Activated CD8-positive, alpha-beta T cell treated with anti-CD3 and anti-CD28 coated beads for 36 hours (primary cell): ENCODE measurements at regions not wholly inside any gene's neighbourhood (a gene's known extent, or its start where the extent isn't known, plus 50 kb on each side); places are given as distances from the start of the nearest gene placed in this dataset.

ENCODE experiments used
- ATAC-seq: fragments of 200-7000 bp; cut with Tn5 transposase; one replicate; pipeline ENCODE4 v1.10.0; 2021; ENCODE audit warnings: mild to moderate bottlenecking, moderate library complexity
- CTCF ChIA-PET: fragments of 350-600 bp; sonication (Branson Sonifier 250); formaldehyde crosslinking; loops from one replicate; lab custom pipeline; 2021; ENCODE audit warnings: antibody characterized with exemption; lab: Charles Lee
- POLR2A ChIA-PET: fragments of 350-600 bp; sonication (Branson Sonifier 250); formaldehyde crosslinking; loops from one replicate; lab custom pipeline; 2021; ENCODE audit warnings: antibody characterized with exemption; lab: Charles Lee
- DNase-seq: peaks from one replicate; pipeline ENCODE4 v3.0.0-alpha.2; 2020
- H3K27ac Mint-ChIP-seq: one replicate; pipeline ENCODE4 v1.8.0; 2021; ENCODE audit warnings: mild to moderate bottlenecking, mixed read lengths
- H3K27me3 Mint-ChIP-seq: one replicate; pipeline ENCODE4 v1.8.0; 2021; ENCODE audit warnings: mixed read lengths
- H3K36me3 Mint-ChIP-seq: one replicate; pipeline ENCODE4 v1.8.0; 2021; ENCODE audit warnings: low read depth, mixed read lengths
- H3K4me1 Mint-ChIP-seq: one replicate; pipeline ENCODE4 v1.8.0; 2021; ENCODE audit warnings: low read depth, mixed read lengths
- H3K4me3 Mint-ChIP-seq: one replicate; pipeline ENCODE4 v1.8.0; 2021; ENCODE audit warnings: mild to moderate bottlenecking, moderate library complexity, mixed read lengths
- H3K9me3 Mint-ChIP-seq: one replicate; pipeline ENCODE4 v1.8.0; 2021; ENCODE audit warnings: mixed read lengths
- intact Hi-C: fragments of 100-400 bp; cut with micrococcal nuclease; formaldehyde crosslinking; loops from one replicate; pipeline ENCODE4 v1.10.0; 2022
- TF ChIP-seq, protein P1 (sequence below): fragments of 200-600 bp; IDR thresholded peaks from one replicate; pipeline ENCODE4 v1.8.0; 2022; ENCODE audit warnings: antibody characterized with exemption, mild to moderate bottlenecking

GRCh38 chr5:75002271-75002670 is 50.1 kb downstream of the GCNT4 start:
- TF ChIP-seq, protein P1, sequence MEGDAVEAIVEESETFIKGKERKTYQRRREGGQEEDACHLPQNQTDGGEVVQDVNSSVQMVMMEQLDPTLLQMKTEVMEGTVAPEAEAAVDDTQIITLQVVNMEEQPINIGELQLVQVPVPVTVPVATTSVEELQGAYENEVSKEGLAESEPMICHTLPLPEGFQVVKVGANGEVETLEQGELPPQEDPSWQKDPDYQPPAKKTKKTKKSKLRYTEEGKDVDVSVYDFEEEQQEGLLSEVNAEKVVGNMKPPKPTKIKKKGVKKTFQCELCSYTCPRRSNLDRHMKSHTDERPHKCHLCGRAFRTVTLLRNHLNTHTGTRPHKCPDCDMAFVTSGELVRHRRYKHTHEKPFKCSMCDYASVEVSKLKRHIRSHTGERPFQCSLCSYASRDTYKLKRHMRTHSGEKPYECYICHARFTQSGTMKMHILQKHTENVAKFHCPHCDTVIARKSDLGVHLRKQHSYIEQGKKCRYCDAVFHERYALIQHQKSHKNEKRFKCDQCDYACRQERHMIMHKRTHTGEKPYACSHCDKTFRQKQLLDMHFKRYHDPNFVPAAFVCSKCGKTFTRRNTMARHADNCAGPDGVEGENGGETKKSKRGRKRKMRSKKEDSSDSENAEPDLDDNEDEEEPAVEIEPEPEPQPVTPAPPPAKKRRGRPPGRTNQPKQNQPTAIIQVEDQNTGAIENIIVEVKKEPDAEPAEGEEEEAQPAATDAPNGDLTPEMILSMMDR, result no peak
- no peaks in the 10 kb centered on the region for H3K4me1 Mint-ChIP-seq
- no peaks in the 10 kb centered on the region for H3K27me3 Mint-ChIP-seq
- POLR2A ChIA-PET, result no interaction called here
- intact Hi-C loops, result no loop called here
- CTCF ChIA-PET, result interaction anchor here (1.0 to 1.6 kb wide), 2 partner anchors 14 to 48 kb away, joined by 3 to 4 read pairs; no protein-coding TSS in a partner anchor
- H3K36me3 Mint-ChIP-seq, result peaks cover 7% of the 10 kb centered on the region
- H3K9me3 Mint-ChIP-seq, result peaks cover 6% of the 10 kb centered on the region
- no peak overlapping the region for H3K4me3 Mint-ChIP-seq
- DNase-seq, result no peak
- no peak for ATAC-seq
- no peak overlapping the region for H3K27ac Mint-ChIP-seq

DNA sequence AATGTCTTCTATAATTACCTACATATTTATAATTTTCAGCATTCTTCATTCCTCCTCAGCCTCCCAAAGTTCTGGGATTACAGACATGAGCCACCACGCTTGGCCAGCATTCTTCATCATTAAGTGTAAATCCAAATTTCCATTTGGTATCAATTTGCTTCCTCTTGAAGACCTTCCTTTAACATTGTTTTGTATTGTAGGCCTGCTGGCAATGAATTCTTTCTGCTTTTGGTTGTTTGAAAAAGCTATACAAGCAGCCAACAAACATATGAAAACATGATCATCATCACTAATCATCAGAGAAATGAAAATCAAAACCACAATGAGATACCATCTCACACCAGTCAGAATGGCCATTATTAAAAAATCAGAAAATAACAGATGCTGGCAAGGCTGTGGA is 56.4 kb downstream of the GCNT4 start:
- CTCF ChIA-PET, result no interaction called here
- Mint-ChIP-seq H3K27me3 (no peaks in the 10 kb centered on the region), H3K36me3 (no peaks in the 10 kb centered on the region), H3K4me3 (no peak overlapping the region), H3K9me3 (no peaks in the 10 kb centered on the region), H3K4me1 (no peaks in the 10 kb centered on the region), H3K27ac (no peak overlapping the region)
- POLR2A ChIA-PET, result no interaction called here
- ATAC-seq, result no peak
- TF ChIP-seq, protein P1, result no peak
- no peak for DNase-seq
- intact Hi-C loops, result no loop called here

GRCh38 chr5:74994826-74995225 is 57.5 kb downstream of the GCNT4 start:
- no peaks in the 10 kb centered on the region for H3K27me3 Mint-ChIP-seq
- POLR2A ChIA-PET, result interaction anchor here (0.9 kb wide), 1 partner anchor 362 kb away, joined by 3 read pairs; no protein-coding TSS in a partner anchor
- no peak for DNase-seq
- no peaks in the 10 kb centered on the region for H3K36me3 Mint-ChIP-seq
- no peaks in the 10 kb centered on the region for H3K4me1 Mint-ChIP-seq
- H3K27ac Mint-ChIP-seq, result no peak overlapping the region
- CTCF ChIA-PET, result interaction anchor here (1.3 kb wide), 1 partner anchor 29 kb away, joined by 3 read pairs; no protein-coding TSS in a partner anchor
- no peaks in the 10 kb centered on the region for H3K9me3 Mint-ChIP-seq
- intact Hi-C loops, result no loop called here
- no peak for ATAC-seq
- H3K4me3 Mint-ChIP-seq, result no peak overlapping the region
- TF ChIP-seq, protein P1, result no peak

- intact Hi-C loops, result no loop called here
- DNase-seq, result no peak
- Mint-ChIP-seq H3K4me3 (no peak overlapping the region), H3K27me3 (no peaks in the 10 kb centered on the region), H3K27ac (no peak overlapping the region), H3K4me1 (no peaks in the 10 kb centered on the region), H3K36me3 (no peaks in the 10 kb centered on the region), H3K9me3 (no peaks in the 10 kb centered on the region)
- TF ChIP-seq, protein P1, result no peak
- ChIA-PET POLR2A (no interaction called here), CTCF (no interaction called here)
- ATAC-seq, result no peak
Measured at GRCh38 chr5:74993743-74994142, 58.6 kb downstream of the GCNT4 start.

GRCh38 chr5:74992791-74993190 is 59.6 kb downstream of the GCNT4 start:
- peaks cover 7% of the 10 kb centered on the region for H3K9me3 Mint-ChIP-seq
- no peak overlapping the region for H3K27ac Mint-ChIP-seq
- H3K27me3 Mint-ChIP-seq, result no peaks in the 10 kb centered on the region
- POLR2A ChIA-PET, result no interaction called here
- TF ChIP-seq, protein P1, result no peak
- intact Hi-C loops, result no loop called here
- no peaks in the 10 kb centered on the region for H3K36me3 Mint-ChIP-seq
- no peak overlapping the region for H3K4me3 Mint-ChIP-seq
- DNase-seq, result no peak
- CTCF ChIA-PET, result no interaction called here
- H3K4me1 Mint-ChIP-seq, result no peaks in the 10 kb centered on the region
- no peak for ATAC-seq
